ENCODE measurements at regions not wholly inside any gene's neighbourhood (a gene's known extent, or its start where the extent isn't known, plus 50 kb on each side); places are given as distances from the start of the nearest gene placed in this dataset.
"Not testable (repeated sequence)": the region's sequence is repeated elsewhere in the genome, so short reads cannot be mapped to it uniquely, and the experiment has no call there.

DNA sequence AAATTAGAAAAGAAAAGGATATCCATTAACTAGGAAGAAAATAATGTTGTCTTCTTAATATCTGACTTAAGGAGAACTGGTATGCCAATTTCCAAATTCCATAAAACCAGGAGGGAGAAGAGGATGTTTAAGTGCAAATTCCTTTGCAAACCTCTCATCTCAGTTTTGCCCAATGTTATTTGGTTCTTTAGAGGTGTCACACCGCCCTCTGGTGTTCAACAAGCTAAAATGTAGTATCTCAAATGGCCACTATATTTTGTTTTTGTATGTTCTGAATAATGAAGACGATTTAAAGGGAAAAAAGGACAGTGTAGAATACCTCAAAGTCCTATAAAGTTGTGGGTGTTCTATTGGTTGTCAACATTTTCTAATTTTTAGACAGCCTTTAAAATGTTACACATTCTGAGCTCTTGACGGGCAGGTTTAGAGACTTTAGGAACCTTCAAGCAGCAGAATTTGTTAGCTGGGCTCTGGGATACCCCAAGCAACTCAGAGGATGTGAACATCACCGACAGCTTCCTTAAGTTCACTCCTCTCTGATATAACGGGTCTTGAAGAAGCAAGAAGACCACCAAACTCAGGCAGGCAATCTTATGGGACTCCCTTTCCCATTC is 458.3 kb downstream of the MFSD1 start:
- in situ Hi-C loops (cut with HindIII; ENCODE audit: low sequenced_read_pairs), result no loop called here

DNA sequence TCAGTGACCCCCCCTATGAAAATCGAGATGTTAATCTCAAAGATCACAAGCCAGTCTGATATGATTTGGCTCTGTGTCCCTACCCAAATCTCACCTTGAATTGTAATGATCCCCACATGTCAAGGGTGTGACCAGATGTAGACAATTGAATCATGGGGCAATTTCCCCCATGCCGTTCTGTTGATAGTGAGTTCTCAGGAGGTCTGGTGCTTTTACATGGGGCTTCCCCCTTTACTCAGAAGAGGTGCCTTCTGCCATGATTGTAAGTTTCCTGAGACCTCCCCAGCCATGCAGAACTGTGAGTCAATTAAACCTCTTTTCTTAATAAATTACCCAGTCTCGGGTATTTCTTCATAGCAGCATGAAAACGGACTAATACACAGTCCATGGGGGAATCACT is 459.5 kb downstream of the MFSD1 start:
- in situ Hi-C loops (cut with HindIII; ENCODE audit: low sequenced_read_pairs), result not testable (repeated sequence)

GRCh38 chr3:159263750-159264553 is 462.1 kb downstream of the MFSD1 start:
- in situ Hi-C loops (cut with HindIII; ENCODE audit: low sequenced_read_pairs), result no loop called here

DNA sequence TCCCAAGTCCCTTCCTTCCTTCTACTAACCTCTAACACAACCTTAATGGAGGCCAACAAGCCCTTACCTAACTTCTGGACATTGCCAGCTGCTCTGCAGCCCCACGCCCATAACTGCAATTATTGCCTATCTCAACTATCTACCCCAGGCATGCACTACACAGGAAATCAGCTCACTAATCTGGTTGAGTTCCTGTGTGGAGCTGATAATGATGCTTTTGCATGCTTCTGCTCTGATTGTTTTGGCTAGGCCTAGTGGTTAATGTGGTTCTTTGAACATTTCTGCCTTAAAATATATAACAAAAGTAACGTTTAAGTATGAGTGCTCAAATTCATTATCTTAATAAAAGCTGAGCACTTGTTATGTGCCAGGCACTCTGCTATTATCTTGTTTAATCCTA is 463.9 kb downstream of the MFSD1 start:
- in situ Hi-C loops (cut with HindIII; ENCODE audit: low sequenced_read_pairs), result no loop called here

DNA sequence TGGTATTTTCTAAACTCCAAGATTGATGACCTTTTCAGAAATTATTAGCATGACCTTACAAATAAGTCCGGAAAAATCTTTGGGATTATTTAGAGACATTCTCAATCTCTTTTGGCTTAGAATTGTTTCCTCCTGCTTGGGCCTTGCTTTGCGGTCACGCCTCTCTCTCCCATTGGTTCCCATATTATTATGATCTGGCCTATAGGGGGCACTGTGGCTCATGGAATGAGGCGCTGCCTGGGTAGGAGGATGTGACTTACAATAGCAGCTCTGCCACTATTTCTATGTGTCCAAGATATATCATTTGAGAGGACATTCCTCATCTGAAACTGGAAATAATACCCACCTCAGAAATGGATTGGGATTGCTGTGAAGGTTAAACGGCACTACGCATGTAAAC is 464.9 kb downstream of the MFSD1 start:
- in situ Hi-C loops (cut with HindIII; ENCODE audit: low sequenced_read_pairs), result no loop called here

GRCh38 chr3:159271799-159272512 is 470.1 kb downstream of the MFSD1 start:
- in situ Hi-C loops (cut with HindIII; ENCODE audit: low sequenced_read_pairs), result no loop called here

DNA sequence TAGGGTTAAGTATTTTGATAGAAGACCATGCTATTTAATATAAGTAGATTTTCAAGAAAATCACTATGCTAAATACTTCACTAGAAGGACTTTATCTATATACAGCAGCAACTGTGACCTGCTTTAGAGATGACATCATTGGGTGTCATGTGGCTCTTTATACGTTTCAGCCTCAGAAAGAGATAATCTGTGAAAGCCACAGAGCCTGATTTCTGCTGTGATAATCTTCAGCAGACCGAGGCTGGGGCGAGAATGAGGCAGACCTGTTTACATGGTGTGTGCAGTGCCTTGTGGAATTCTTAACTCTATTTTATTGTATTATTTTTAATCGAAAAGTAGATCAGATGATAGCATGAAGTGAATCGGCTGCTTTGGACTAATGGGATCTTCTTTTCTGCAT is 471.2 kb downstream of the MFSD1 start:
- in situ Hi-C loops (cut with HindIII; ENCODE audit: low sequenced_read_pairs), result no loop called here

GRCh38 chr3:159273608-159274007 is 471.8 kb downstream of the MFSD1 start:
- in situ Hi-C loops (cut with HindIII; ENCODE audit: low sequenced_read_pairs), result no loop called here

GRCh38 chr3:159275741-159276140 is 473.9 kb downstream of the MFSD1 start:
- in situ Hi-C loops (cut with HindIII; ENCODE audit: low sequenced_read_pairs), result no loop called here

GRCh38 chr3:159277814-159278213 is 476.0 kb downstream of the MFSD1 start:
- in situ Hi-C loops (cut with HindIII; ENCODE audit: low sequenced_read_pairs), result no loop called here

DNA sequence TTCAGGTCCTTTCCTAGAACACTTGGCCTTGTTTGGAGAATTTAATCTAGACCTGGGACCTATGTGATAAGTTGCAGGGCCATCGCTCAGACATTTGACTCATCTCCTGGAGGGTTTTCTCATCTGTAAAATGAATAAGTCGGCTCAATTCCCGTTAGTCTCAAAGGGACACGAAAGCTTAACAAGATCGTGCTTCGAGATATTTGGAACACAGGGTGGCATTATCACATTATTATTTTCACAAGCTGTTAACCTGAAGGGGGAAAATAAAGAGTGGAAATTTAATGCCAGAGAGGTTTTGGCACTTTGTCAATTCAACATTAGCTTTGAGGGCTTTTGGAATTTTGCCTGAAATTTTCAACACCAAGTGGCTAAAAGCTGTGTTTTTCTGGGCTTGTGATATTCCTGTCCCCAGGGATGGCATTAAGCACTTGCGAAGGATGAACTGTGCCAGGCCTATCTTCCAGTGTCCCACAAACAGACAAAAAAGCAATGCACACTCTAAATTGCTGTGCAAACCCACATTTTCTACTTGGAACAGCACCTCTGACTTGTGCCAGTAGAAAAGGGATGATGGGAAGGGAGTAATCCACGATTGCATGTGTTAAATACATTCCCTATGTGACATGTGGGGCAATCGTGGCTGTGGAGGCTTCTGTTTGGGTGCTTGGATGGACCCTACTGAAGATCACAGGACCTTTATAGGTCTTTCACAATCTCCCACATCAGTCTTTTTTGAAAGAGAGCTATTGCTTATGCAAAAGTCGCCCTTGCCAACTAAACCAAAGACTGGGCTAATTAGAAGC is 478.7 kb downstream of the MFSD1 start:
- in situ Hi-C loops (cut with HindIII; ENCODE audit: low sequenced_read_pairs), result no loop called here

DNA sequence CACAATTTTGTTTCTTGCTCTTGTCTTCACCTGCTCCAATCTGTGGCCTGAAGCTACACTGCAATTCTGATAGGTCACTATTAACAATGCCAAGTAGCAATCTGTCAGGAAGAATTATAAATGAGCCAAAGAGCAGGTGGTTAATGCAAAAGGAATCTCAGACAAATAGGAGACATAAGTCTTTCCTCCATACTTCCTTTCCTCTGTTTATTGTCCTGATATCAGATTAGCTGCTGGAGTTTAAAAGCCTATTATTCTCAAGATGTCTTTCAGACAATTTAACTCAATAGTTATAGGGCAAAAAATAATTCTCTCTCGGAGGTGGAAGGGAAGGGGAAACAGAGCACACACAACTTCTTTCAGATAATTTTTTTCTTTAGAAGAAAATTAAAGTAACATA is 491.6 kb downstream of the MFSD1 start:
- in situ Hi-C loops (cut with HindIII; ENCODE audit: low sequenced_read_pairs), result no loop called here

GRCh38 chr3:159301961-159302360 is 500.1 kb downstream of the MFSD1 start:
- in situ Hi-C loops (cut with HindIII; ENCODE audit: low sequenced_read_pairs), result no loop called here

- in situ Hi-C loops (cut with HindIII; ENCODE audit: low sequenced_read_pairs), result no loop called here
These were observed 503.2 kb downstream of the MFSD1 start for GRCh38 chr3:159305017-159305416.

DNA sequence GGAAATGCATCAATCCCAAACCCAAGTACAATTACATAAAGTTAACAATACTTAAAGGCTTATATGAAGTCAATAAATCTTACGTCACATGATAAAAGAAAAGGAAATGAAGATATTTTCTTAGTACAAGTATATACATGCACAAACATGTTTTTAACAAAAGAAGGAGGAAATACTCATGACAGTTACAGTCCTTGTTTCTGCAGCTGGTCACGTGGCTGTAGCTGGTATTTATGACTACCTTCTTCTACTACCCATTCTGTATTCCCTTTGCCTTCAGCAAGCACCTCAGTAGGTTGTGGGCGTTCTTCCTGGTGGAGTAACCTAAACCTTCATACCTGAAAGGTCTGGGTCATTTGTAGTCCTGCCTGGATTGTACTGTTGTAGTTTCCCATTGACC is 514.9 kb downstream of the MFSD1 start:
- in situ Hi-C loops (cut with HindIII; ENCODE audit: low sequenced_read_pairs), result not testable (repeated sequence)

DNA sequence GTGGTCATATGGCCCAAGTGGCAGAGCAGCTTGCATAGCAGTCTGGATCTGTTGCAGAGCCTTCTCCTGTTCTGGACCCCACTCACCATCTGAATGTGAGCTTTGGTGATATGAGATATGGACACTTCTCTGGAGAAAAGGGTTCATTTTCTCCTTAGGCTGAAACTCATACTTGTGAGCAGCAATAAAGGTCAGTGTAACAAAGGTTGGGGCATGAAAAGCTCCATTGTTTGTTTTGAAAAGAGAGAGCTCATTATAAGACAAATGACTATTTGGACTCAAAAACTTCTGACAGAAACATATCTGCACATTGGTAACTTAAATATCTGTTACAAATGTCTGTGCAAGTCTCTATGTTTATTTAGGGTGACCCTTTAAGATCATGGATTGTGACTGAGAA is 517.3 kb downstream of the MFSD1 start:
- in situ Hi-C loops (cut with HindIII; ENCODE audit: low sequenced_read_pairs), result no loop called here

GRCh38 chr3:159322322-159322939 is 520.6 kb downstream of the MFSD1 start:
- in situ Hi-C loops (cut with HindIII; ENCODE audit: low sequenced_read_pairs), result no loop called here

- in situ Hi-C loops (cut with HindIII; ENCODE audit: low sequenced_read_pairs), result no loop called here
These were observed 522.0 kb downstream of the MFSD1 start for GRCh38 chr3:159323848-159324247.

GRCh38 chr3:159326998-159327397 is 525.1 kb downstream of the MFSD1 start:
- in situ Hi-C loops (cut with HindIII; ENCODE audit: low sequenced_read_pairs), result no loop called here

- in situ Hi-C loops (cut with HindIII; ENCODE audit: low sequenced_read_pairs), result no loop called here
These were observed 530.8 kb downstream of the MFSD1 start for GRCh38 chr3:159332535-159333099.

Measured in endothelial cell of hepatic sinusoid (primary cell).